H9 (cell line): ENCODE measurements at regions not wholly inside any gene's neighbourhood (a gene's known extent, or its start where the extent isn't known, plus 50 kb on each side); places are given as distances from the start of the nearest gene placed in this dataset.

Experiments used
- DNase-seq: peaks from one replicate; pipeline ENCODE4 v3.0.0-alpha.2; 2017
- H2AFZ ChIP-seq: one replicate; pipeline ENCODE4 v1.6.1; 2013; ENCODE audit warnings: mild to moderate bottlenecking, low read length, control low read depth, moderate library complexity
- H2AK5ac ChIP-seq: 2 replicates; pipeline ENCODE4 v1.6.1; 2013; ENCODE audit warnings: low read length, control low read depth, mixed read lengths; ENCODE audit not compliant: insufficient read length
- H2BK120ac ChIP-seq: one replicate; pipeline ENCODE4 v1.6.1; 2013; ENCODE audit warnings: low read depth, mild to moderate bottlenecking, low read length, control low read depth, inconsistent platforms; ENCODE audit not compliant: poor library complexity, severe bottlenecking
- H2BK12ac ChIP-seq: 2 replicates; pipeline ENCODE4 v1.6.1; 2013; ENCODE audit warnings: low read length, control low read depth, mixed read lengths, low read depth; ENCODE audit not compliant: insufficient read length
- H2BK15ac ChIP-seq: 2 replicates; pipeline ENCODE4 v1.6.1; 2013; ENCODE audit warnings: low read depth, low read length, control low read depth
- H2BK20ac ChIP-seq: one replicate; pipeline ENCODE4 v1.6.1; 2013; ENCODE audit warnings: low read depth, mild to moderate bottlenecking, low read length, control low read depth, inconsistent platforms; ENCODE audit not compliant: poor library complexity, severe bottlenecking
- H2BK5ac ChIP-seq: 2 replicates; pipeline ENCODE4 v1.6.1; 2013; ENCODE audit warnings: low read length, control low read depth, mixed read lengths; ENCODE audit not compliant: insufficient read length
- H3K14ac ChIP-seq: 2 replicates; pipeline ENCODE4 v1.6.1; 2013; ENCODE audit warnings: low read length, control low read depth; ENCODE audit not compliant: insufficient read depth
- H3K18ac ChIP-seq: 2 replicates; pipeline ENCODE4 v1.6.1; 2013; ENCODE audit warnings: low read depth, mild to moderate bottlenecking, mixed read lengths, low read length, control low read depth; ENCODE audit not compliant: insufficient read length
- H3K23ac ChIP-seq: 2 replicates; pipeline ENCODE4 v1.6.1; 2013; ENCODE audit warnings: low read length, control low read depth, mixed read lengths, low read depth; ENCODE audit not compliant: insufficient read length
- H3K23me2 ChIP-seq: 2 replicates; pipeline ENCODE4 v1.6.1; 2013; ENCODE audit warnings: low read depth, mild to moderate bottlenecking, mixed read lengths, low read length, control low read depth; ENCODE audit not compliant: insufficient read length, poor library complexity, severe bottlenecking
- H3K27ac ChIP-seq: 2 replicates; pipeline ENCODE4 v1.5.1; 2013; ENCODE audit warnings: low read length, control low read depth, mixed read lengths, low read depth; ENCODE audit not compliant: insufficient read length
- H3K27me3 ChIP-seq: 2 replicates; pipeline ENCODE4 v1.6.1; 2013; ENCODE audit warnings: low read length, control low read depth, inconsistent platforms; ENCODE audit not compliant: insufficient read depth
- H3K4ac ChIP-seq: 2 replicates; pipeline ENCODE4 v1.6.1; 2013; ENCODE audit warnings: low read depth, mild to moderate bottlenecking, control low read depth, inconsistent platforms, low read length, moderate library complexity
- H3K4me1 ChIP-seq: 2 replicates; pipeline ENCODE4 v1.6.1; 2013; ENCODE audit warnings: low read length, control low read depth, inconsistent platforms; ENCODE audit not compliant: insufficient read depth
- H3K4me2 ChIP-seq: 2 replicates; pipeline ENCODE4 v1.6.1; 2013; ENCODE audit warnings: low read length, control low read depth, mixed read lengths; ENCODE audit not compliant: insufficient read length, insufficient read depth
- H3K56ac ChIP-seq: 2 replicates; pipeline ENCODE4 v1.6.1; 2013; ENCODE audit warnings: low read depth, mild to moderate bottlenecking, mixed read lengths, low read length, control low read depth; ENCODE audit not compliant: insufficient read length
- H3K79me1 ChIP-seq: 2 replicates; pipeline ENCODE4 v1.6.1; 2013; ENCODE audit warnings: low read depth, mild to moderate bottlenecking, moderate library complexity, low read length, control low read depth, inconsistent platforms; ENCODE audit not compliant: insufficient read depth, poor library complexity, severe bottlenecking
- H3K79me2 ChIP-seq: 2 replicates; pipeline ENCODE4 v1.6.1; 2013; ENCODE audit warnings: low read length, control low read depth, inconsistent platforms; ENCODE audit not compliant: insufficient read depth
- H3K9ac ChIP-seq: 2 replicates; pipeline ENCODE4 v1.6.1; 2013; ENCODE audit warnings: low read length, control low read depth, mixed read lengths; ENCODE audit not compliant: insufficient read length; ENCODE audit errors: extremely low read depth
- H3K9me3 ChIP-seq: one replicate; pipeline ENCODE4 v1.6.1; 2013; ENCODE audit warnings: low read depth, low read length, inconsistent platforms; ENCODE audit not compliant: control insufficient read depth
- H3T11ph ChIP-seq: one replicate; pipeline ENCODE4 v1.6.1; 2013; ENCODE audit warnings: mild to moderate bottlenecking, low read length, control low read depth, inconsistent platforms
- H4K20me1 ChIP-seq: one replicate; pipeline ENCODE4 v1.6.1; 2013; ENCODE audit not compliant: control insufficient read depth, insufficient read length, insufficient read depth
- H4K5ac ChIP-seq: 2 replicates; pipeline ENCODE4 v1.6.1; 2013; ENCODE audit warnings: low read depth, mild to moderate bottlenecking, mixed read lengths, low read length, control low read depth; ENCODE audit not compliant: insufficient read length
- H4K8ac ChIP-seq: replicated peaks from 2 replicates; pipeline ENCODE4 v1.6.1; 2013; ENCODE audit warnings: low read length, control low read depth, mixed read lengths, low read depth; ENCODE audit not compliant: insufficient read length
- H4K91ac ChIP-seq: 2 replicates; pipeline ENCODE4 v1.6.1; 2013; ENCODE audit warnings: low read depth, mild to moderate bottlenecking, moderate library complexity, mixed read lengths, low read length, control low read depth; ENCODE audit not compliant: insufficient read length
- H3K27ac Mint-ChIP-seq, 3 experiments: 2 replicates in 2 of 3; 3 replicates in 1 of 3; pipeline ENCODE4 v1.8.0; 2020 to 2021; ENCODE audit warnings: mixed read lengths in 3 of 3, mild to moderate bottlenecking in 1 of 3, moderate library complexity in 1 of 3
- H3K27me3 Mint-ChIP-seq: 2 replicates; pipeline ENCODE4 v1.8.0; 2021; ENCODE audit warnings: low read depth, mild to moderate bottlenecking, moderate library complexity, mixed read lengths
- H3K36me3 Mint-ChIP-seq, 3 experiments: 2 replicates in 2 of 3; 3 replicates in 1 of 3; pipeline ENCODE4 v1.8.0; 2020 to 2021; ENCODE audit warnings: low read depth in 3 of 3, mixed read lengths in 3 of 3; ENCODE audit not compliant: insufficient read depth in 1 of 3
- H3K4me1 Mint-ChIP-seq, 2 experiments: 2 replicates each; pipeline ENCODE4 v1.8.0; 2020; ENCODE audit warnings: mixed read lengths in 2 of 2
- H3K4me3 Mint-ChIP-seq, 2 experiments: 2 replicates in 1 of 2; 3 replicates in 1 of 2; pipeline ENCODE4 v1.8.0; 2020 to 2021; ENCODE audit warnings: mild to moderate bottlenecking in 2 of 2, mixed read lengths in 2 of 2, moderate library complexity in 1 of 2
- H3K9me3 Mint-ChIP-seq, 2 experiments: 2 replicates in 1 of 2; 3 replicates in 1 of 2; pipeline ENCODE4 v1.8.0; 2020; ENCODE audit warnings: mild to moderate bottlenecking in 2 of 2, mixed read lengths in 2 of 2, moderate library complexity in 1 of 2
- CTCF ChIP-seq: fragments of 200-600 bp; sonication (generic); conservative IDR thresholded peaks from 3 replicates; pipeline ENCODE4 v1.8.0; 2021; ENCODE audit warnings: antibody characterized with exemption, mild to moderate bottlenecking
- WGBS: extraction: QIAGEN DNeasy Blood & Tissue Kit; methylation state at CpG from one replicate; pipeline ENCODE4 v1.1.7; 2013; ENCODE audit warnings: missing lambda C conversion rate, low lambda C conversion rate, mixed read lengths; ENCODE audit not compliant: insufficient read length; ENCODE audit errors: extremely low coverage; 5-methylcytosine and 5-hydroxymethylcytosine counted together

- no peak overlapping the region for H2BK12ac ChIP-seq
- no peak overlapping the region for H2BK5ac ChIP-seq
- no peaks in the 10 kb centered on the region for H4K20me1 ChIP-seq
- H3K4ac ChIP-seq = no peak overlapping the region
- no peaks in the 10 kb centered on the region for H3K9me3 ChIP-seq
- H2BK120ac ChIP-seq = no peak overlapping the region
- no peak overlapping the region for H2BK15ac ChIP-seq
- no peaks in the 10 kb centered on the region for H3K79me1 ChIP-seq
- no peak overlapping the region for H4K8ac ChIP-seq
- TF ChIP-seq CTCF = no peak
- H3K79me2 ChIP-seq = no peaks in the 10 kb centered on the region
- no peak overlapping the region for H3T11ph ChIP-seq
- H2BK20ac ChIP-seq = no peak overlapping the region
- H3K23me2 ChIP-seq = no peaks in the 10 kb centered on the region
- H3K27ac Mint-ChIP-seq = no peak overlapping the region
- no peak overlapping the region for H2AFZ ChIP-seq
- H2AK5ac ChIP-seq = no peak overlapping the region
- H3K4me2 ChIP-seq = no peak overlapping the region
- H3K18ac ChIP-seq = no peak overlapping the region
- no peak overlapping the region for H3K14ac ChIP-seq
- H3K27ac ChIP-seq = no peak overlapping the region
- H3K4me3 Mint-ChIP-seq = no peak overlapping the region
- no peak for DNase-seq
- no CpG with 5 or more reads among the region's 8 CpGs for WGBS
- no peaks in the 10 kb centered on the region; a peak in 1 of 7 replicates for H3K36me3 Mint-ChIP-seq
- no peak overlapping the region for H3K56ac ChIP-seq
- H3K4me1 ChIP-seq = no peaks in the 10 kb centered on the region
- H3K23ac ChIP-seq = no peak overlapping the region
- no peaks in the 10 kb centered on the region for H3K27me3 Mint-ChIP-seq
- H4K5ac ChIP-seq = no peak overlapping the region
- H3K27me3 ChIP-seq = no peaks in the 10 kb centered on the region
- H4K91ac ChIP-seq = no peak overlapping the region
- no peaks in the 10 kb centered on the region; a peak in 1 of 5 replicates for H3K9me3 Mint-ChIP-seq
- H3K4me1 Mint-ChIP-seq = peaks cover 0 to 6% of the 10 kb centered on the region in 2 experiments; a peak in 2 of 4 replicates
- no peak overlapping the region for H3K9ac ChIP-seq
These were observed 622.5 kb downstream of the ANKRD50 start for GRCh38 chr4:124090021-124090420.
